ENCODE measurements at regions not wholly inside any gene's neighbourhood (a gene's known extent, or its start where the extent isn't known, plus 50 kb on each side); places are given as distances from the start of the nearest gene placed in this dataset.
"Not testable (repeated sequence)": the region's sequence is repeated elsewhere in the genome, so short reads cannot be mapped to it uniquely, and the experiment has no call there.

GRCh38 chr11:70886256-70886655, 366.1 kb downstream of the SHANK2 start:
- no peak for DNase-seq

GRCh38 chr11:70886676-70887541, 365.5 kb downstream of the SHANK2 start:
- no peak for DNase-seq

GRCh38 chr11:70887542-70887827, 364.9 kb downstream of the SHANK2 start:
- DNase-seq: no peak

DNA sequence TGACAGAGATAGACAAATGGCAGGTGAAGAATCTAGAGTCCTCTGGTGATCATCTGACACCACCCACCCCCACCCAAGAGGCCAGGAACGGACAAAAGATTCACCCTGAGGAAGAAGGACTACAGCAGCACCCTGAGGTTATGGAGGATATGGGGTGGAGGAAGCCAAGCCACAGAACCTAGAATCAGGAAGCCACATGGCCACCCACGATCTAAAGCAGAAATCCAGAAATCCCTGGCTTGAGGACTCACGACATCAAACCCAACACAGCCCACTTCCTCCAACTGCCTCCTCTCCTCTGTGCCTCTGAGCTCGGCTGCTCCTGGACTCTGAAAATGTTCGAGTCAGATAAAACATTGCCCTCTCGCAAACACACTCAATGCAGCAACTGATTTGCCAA, 364.3 kb downstream of the SHANK2 start:
- DNase-seq: no peak

DNA sequence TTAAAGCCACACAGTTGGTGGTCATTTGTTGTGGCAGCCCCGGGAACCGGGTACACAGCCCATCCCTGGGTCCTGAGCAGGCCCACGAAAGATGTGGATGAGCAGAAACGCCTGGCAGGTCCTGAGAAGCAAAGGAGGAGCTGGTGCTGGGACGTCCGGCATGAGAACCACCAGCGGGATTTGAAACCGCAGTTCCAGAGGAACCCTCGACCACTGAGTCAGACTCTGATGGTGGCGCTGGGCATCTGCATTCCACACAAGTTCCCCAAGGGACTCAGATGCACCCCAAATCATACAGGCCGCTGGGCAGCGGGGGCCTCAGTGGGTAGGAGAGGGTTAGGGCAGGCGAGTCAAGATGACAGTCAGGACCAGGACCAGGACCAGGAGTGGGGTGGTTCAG, 363.0 kb downstream of the SHANK2 start:
- DNase-seq: no peak

DNA sequence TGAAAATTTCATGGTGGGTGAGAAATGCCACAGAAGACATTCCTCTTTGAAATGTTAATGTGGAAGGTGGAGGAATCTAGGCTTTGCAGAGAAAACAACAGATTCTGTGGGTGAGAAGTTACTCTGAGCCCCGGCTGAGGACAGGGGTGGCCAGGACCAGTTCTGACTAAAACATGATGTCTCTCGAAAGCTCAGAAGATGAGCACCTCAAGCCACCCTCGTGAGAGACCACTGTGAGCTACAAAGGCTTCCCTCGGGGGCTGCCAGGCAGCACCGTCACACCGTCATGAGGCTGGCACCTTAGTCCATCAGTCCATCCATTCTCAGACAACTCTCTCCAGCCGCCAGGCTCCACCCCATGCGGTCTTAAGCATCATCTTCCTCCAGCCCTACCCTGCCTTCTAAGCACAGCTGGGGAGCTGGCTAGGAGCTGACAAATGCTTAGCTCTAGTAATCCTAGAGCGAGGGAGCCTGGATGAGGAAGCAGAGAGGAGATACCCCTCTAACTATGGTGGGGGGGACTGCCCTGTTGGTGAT, 360.5 kb downstream of the SHANK2 start:
- DNase-seq: no peak

DNA sequence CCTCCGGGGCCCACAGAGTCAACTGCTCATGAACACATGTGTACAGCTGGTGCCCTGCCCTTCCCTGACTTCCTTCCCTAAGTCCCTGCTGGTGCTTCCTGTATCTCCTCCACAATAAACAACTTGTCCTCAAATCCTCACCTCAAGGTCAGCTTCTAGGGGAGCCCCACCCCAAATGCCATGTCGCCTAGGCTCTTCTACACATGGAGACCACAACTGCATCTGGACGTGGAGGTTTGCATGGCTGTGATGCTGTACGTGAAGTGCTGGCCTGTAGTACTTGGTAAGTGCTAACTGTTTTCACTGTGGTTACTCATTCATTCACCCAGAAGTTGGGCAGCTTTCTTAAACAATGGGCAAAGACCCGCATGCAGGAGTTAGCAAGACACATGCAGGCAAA, 359.5 kb downstream of the SHANK2 start:
- no peak for DNase-seq

DNA sequence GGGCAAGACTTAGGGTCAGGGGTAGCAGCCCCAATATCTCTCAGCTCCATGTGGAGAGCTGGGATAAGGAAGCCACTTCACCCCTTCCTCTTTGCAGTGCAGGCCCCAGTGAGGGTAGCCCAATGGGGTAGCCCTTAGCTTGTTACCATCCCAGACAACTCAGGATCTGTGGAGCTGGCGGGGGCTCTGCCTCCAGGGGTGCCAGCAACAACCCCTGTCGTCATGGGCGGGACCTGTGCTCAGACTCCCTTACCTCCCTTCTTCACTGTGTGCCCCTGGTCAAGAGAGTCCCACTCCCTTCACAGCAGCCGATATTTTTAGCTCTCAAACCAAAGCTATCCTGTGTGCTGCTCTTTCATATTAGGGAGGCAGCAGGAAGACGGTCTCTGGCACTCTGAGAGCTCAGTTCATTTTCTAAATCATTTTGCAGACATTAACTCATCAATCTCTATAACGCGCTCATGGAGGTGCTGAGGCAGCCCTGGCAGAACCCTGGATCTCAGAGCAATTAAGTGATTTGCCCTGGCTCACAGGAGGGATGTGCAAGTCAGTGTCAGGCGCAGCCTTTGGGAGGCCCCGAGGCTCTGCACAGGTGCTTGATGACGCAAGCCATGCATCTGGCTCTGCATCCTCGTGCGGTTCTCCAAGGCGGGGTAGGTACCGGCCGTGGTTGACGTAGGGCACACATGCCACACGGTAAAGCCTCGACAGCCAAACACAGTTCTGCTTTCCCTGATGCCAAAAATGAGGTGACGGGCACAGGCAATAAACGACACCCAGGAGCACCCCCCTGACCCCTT, 357.6 kb downstream of the SHANK2 start:
- no peak for DNase-seq

DNA sequence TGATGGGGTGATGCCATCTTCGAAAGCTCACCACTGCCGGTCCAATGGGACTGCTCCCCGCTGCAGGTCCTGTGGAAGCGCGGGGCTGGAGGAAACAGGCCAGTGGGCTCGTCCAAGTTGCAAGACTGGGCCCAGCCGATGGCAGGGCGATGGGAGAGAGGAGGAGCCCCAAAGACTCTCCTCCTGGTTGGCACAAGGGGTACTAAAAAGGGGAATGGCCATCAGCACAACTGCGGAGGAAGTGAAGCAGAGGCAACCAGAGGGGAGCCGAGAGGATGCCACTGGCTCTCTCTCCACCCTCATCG, 357.1 kb downstream of the SHANK2 start:
- no peak for DNase-seq

- no peak for DNase-seq
Measured at GRCh38 chr11:70897429-70897828, 354.9 kb downstream of the SHANK2 start.

GRCh38 chr11:70899616-70900015, 352.8 kb downstream of the SHANK2 start:
- no peak for DNase-seq

DNA sequence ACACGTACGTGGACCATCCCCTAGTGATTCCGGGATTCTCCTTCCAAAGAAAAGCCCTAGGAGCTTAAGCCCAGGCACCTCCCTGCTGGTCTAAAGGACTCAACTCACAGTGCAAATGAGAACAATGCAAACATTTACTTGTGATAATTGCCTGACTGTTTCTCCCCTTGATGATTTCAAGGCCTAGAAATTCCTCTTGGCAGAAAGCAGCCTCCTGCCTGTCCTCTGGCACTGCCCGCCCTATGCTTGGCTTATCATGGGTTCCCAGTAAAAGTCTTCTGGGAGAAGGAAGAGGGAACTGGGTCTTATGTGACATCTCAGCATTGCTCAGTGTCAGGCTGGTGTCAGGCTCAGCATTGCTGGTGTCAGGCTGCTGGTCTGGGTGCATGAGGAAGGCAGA, 351.8 kb downstream of the SHANK2 start:
- no peak for DNase-seq

DNA sequence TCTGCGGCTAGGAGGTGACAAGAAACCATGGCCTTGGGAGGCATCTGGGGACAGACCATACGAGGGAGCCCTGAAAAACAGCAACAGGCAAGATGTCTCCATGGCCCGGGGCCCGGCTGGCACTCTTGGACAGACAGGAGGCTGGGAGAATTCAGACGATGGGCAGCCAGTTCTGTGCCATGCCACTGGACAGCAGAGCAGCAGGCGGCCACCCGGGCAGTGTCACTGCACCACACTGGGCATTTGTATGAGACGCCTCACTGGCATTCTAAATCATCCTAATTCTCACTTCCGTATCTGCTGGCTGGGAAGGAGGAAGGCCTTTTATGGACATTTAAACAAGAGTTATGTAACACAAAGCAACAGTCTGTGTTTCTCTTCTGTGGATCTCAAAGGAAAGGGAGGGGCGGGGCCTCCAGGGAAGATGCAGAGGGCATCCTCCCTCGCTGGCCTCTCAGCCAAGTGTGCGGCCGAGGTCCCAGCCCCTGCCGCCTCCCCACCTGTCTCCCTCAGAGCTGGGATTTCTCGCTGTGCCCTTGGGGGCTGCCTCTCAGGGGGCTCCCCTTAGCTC, 350.3 kb downstream of the SHANK2 start:
- DNase-seq: peak; percentile 51

- not testable (repeated sequence) for DNase-seq
Measured at GRCh38 chr11:70903229-70903628, 349.1 kb downstream of the SHANK2 start.

- no peak for DNase-seq
Measured at GRCh38 chr11:70906101-70906500, 346.3 kb downstream of the SHANK2 start.

GRCh38 chr11:70908223-70908622, 344.2 kb downstream of the SHANK2 start:
- no peak for DNase-seq

- DNase-seq: no peak
Measured at GRCh38 chr11:70910835-70911234, 341.5 kb downstream of the SHANK2 start.

GRCh38 chr11:70912226-70912840, 340.0 kb downstream of the SHANK2 start:
- no peak for DNase-seq

- no peak for DNase-seq
Measured at GRCh38 chr11:70913715-70914231, 338.6 kb downstream of the SHANK2 start.

DNA sequence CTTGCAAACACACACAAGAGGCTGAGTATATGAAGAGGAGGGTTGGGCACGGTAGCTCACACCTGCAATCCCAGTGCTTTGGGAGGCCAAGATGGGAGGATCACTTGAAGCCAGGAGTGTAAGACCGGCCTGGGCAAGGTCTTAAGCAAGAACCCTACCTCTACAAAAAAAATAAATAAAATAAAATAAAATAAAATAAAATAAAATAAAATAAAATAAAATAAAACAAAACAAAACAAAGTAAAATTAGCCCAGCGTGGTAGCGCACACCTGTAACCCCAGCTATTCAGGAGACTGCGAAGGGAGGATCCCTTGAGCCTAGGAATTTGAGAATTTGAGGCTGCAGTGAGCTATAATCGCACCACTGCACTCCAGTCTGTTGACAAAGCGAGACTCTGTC, 337.9 kb downstream of the SHANK2 start:
- DNase-seq: no peak

- no peak for DNase-seq
Measured at GRCh38 chr11:70915158-70915985, 337.0 kb downstream of the SHANK2 start.

DNA sequence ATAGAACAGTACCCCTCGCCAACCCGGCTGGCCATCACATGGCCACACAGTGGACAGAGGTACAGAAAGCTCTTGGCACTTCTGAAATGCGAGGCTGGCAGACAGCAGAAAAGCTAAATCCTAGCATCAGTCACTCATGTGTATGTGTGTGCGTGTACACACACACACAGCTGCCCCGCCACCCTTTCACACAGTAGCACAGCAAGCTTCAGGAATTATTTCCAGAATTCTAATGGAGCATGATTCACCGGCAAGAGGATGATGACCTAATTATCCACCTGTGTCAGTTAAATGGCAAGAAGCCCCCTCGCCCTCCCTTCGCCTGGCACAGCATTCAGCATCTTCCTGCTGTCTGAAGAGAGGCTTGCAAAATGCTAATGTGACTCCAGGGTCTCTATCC, 336.0 kb downstream of the SHANK2 start:
- no peak for DNase-seq
